Skeletal muscle tissue (tissue), 3 donors: ENCODE measurements at regions not wholly inside any gene's neighbourhood (a gene's known extent, or its start where the extent isn't known, plus 50 kb on each side); places are given as distances from the start of the nearest gene placed in this dataset.

ENCODE experiments used
- H3K27ac ChIP-seq: one replicate; pipeline ENCODE4 v1.7.0; 2013; ENCODE audit warnings: mild to moderate bottlenecking, low read depth, low read length, inconsistent platforms
- H3K27me3 ChIP-seq, 3 donors: one replicate each; pipeline ENCODE4 v1.7.0; 2013; ENCODE audit warnings: low read length in 3 of 3; ENCODE audit not compliant: control insufficient read depth in 3 of 3, insufficient read depth in 3 of 3
- H3K36me3 ChIP-seq, 3 donors: one replicate each; pipeline ENCODE4 v1.7.0; 2013; ENCODE audit warnings: low read length in 3 of 3; ENCODE audit not compliant: control insufficient read depth in 3 of 3, insufficient read depth in 3 of 3
- H3K4me1 ChIP-seq, 3 donors: one replicate each; pipeline ENCODE4 v1.7.0; 2013; ENCODE audit warnings: low read length in 3 of 3, mild to moderate bottlenecking in 3 of 3; ENCODE audit not compliant: control insufficient read depth in 3 of 3, insufficient read depth in 3 of 3
- H3K4me3 ChIP-seq, 3 donors: one replicate each; pipeline ENCODE4 v1.7.0; 2013; ENCODE audit warnings: low read length in 3 of 3
- H3K9ac ChIP-seq, 3 donors: one replicate each; pipeline ENCODE4 v1.7.0; 2013; ENCODE audit warnings: low read length in 3 of 3, mild to moderate bottlenecking in 3 of 3, moderate library complexity in 2 of 3, low read depth in 1 of 3
- H3K9me3 ChIP-seq, 3 donors: one replicate each; pipeline ENCODE4 v1.7.0; 2013; ENCODE audit warnings: low read length in 3 of 3; ENCODE audit not compliant: control insufficient read depth in 3 of 3
- donor health status: Osteomylitis.

DNA sequence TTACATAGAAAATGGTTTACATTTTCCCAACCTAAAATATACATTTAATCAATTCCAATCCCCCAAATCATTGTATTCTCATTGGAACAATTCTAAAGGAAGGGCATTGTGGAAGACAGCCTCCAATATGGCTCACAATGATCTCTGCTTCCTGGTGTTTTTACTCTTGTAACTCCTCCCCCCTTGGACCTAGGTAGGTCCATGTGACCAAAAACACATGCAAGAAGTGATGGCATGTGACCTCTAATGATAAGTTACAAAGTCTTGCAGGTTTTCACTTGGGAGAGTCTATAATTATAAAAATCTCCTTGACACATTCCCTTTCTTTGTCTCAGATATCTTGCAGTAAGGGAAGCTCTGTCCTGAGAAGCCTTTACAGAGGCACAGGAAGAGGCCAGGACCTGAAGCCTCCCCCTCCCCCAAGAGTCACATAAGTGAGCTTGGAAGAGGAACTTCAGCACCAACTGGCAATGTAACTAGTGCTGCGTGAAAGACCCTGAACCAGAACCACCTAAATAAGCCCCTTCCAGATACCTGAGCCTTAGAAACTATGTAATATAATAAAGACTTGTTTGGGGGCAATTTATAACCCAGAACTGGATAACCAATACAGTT lies 816.2 kb upstream of the ATXN8OS start:
- Histone ChIP-seq H3K9me3 (no peaks in the 10 kb centered on the region), H3K27me3 (no peaks in the 10 kb centered on the region), H3K27ac (no peak overlapping the region), H3K36me3 (no peaks in the 10 kb centered on the region), H3K4me3 (no peak overlapping the region), H3K9ac (no peak overlapping the region), H3K4me1 (no peaks in the 10 kb centered on the region)

DNA sequence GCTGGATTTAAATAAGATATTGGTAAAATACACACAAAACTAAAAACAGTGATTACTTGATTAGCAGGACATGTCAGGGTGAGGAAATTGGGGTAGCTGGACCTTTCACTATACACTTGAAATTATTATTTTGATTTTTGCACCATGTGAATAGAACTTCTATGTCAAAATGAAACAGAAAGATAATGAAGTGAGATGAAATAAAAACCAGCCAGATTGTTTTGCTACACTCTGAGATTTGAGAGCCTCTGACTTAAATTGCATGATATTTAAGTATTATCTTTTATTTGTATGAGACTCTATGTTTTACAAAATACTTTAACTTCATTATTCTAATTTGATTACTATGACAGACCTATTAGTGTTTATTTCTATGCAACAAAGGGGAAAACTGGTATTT lies 819.6 kb upstream of the ATXN8OS start:
- H3K9ac ChIP-seq, result no peak overlapping the region
- H3K36me3 ChIP-seq, result no peaks in the 10 kb centered on the region
- no peak overlapping the region for H3K4me3 ChIP-seq
- H3K9me3 ChIP-seq, result no peaks in the 10 kb centered on the region
- H3K27me3 ChIP-seq, result no peaks in the 10 kb centered on the region
- no peaks in the 10 kb centered on the region for H3K4me1 ChIP-seq
- no peak overlapping the region for H3K27ac ChIP-seq

DNA sequence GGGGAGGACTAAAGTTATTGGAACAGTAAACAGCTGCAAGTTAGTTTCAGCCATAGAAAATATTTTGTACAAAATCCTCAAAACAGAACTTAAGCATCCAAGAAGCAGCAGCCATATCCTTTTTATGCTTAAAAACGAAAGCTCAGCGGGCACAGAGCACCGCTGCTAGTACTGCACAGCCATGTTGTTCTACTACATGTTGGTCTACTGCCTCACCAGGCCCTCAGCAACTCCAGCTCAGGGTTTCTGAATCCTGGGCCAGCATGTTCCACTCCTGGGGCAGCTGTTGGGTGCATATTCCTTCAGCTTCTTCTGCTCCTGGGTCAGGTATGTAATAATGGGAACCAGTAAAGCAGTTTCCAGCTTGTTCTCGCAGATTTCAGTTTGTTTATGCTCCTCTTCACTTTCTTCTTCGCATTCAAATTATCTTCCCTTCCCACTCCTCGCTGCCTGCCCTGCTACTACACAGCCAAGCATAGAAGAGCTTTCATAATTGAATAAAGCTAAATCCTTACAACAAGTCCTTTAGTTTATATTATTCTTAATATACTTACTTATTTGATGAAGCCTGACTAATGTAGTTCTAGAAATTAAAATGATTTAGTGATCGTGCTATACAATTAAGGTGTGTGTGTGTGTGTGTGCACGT lies 820.5 kb upstream of the ATXN8OS start:
- no peaks in the 10 kb centered on the region for H3K36me3 ChIP-seq
- H3K27me3 ChIP-seq, result no peaks in the 10 kb centered on the region

DNA sequence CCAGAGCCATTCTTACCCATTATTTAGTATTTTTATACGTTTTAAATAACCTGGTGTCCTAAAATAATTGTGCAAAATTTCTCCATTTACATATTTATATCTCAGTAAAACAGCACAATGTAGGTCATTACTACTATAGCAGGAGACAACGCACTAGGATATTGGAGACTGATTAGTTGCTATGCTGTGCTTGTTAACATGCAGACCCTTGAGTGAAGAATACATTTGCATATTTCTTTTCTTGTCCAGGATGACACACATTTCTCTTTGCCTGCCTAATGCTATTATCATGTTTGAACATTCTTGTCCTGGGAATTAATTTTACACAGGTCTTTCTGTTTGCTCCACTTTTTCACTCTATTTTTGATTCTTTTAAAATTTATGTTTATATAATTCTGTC lies 823.8 kb upstream of the ATXN8OS start:
- Histone ChIP-seq H3K4me3 (no peak overlapping the region), H3K9ac (no peak overlapping the region), H3K4me1 (no peaks in the 10 kb centered on the region), H3K36me3 (no peaks in the 10 kb centered on the region), H3K27me3 (no peaks in the 10 kb centered on the region), H3K9me3 (no peaks in the 10 kb centered on the region), H3K27ac (no peak overlapping the region)

More for the DNA sequence above, 820.5 kb upstream of the ATXN8OS start:
- Histone ChIP-seq H3K27ac (no peak overlapping the region), H3K4me3 (no peak overlapping the region), H3K4me1 (no peaks in the 10 kb centered on the region), H3K9me3 (no peaks in the 10 kb centered on the region), H3K9ac (no peak overlapping the region)

DNA sequence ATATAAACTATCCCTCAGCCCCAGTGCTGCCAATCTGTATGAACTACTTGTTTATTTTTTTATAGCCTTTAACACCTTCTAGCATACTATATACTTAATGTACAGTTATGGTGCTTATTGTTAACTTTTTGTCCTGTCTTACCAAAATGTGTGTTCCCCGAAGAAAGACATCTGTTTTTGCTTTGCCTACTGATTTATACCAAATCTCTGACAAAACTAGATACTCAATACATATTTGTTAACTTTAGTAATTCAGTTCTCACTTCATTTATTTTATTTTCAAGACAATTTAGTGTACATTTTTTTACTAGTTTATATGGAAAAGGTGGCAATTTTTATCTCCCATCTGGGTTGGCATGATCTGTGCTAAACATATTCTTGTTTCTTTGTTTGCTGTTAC lies 824.3 kb upstream of the ATXN8OS start:
- Histone ChIP-seq H3K36me3 (no peaks in the 10 kb centered on the region), H3K27me3 (no peaks in the 10 kb centered on the region), H3K9ac (no peak overlapping the region), H3K27ac (no peak overlapping the region), H3K4me3 (no peak overlapping the region), H3K9me3 (no peaks in the 10 kb centered on the region), H3K4me1 (no peaks in the 10 kb centered on the region)

DNA sequence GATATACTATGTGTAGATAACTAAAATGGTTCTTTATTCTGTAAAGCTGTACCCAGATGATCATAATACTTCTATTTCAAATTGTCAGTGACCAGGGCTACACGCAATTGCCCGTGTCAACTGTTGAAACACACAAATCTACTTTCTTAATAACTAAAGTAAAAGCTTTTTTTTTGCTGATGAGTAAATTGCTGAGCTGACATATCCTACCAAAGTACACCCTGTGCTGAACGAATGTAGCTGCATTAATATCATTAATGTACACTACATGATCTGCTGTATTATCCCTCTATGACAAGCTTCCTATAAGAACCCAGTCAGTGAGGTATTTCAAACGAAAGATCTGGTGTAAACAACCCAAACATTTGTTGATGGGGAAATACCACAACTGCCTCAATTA lies 827.2 kb upstream of the ATXN8OS start:
- Histone ChIP-seq H3K27ac (no peak overlapping the region), H3K4me3 (no peak overlapping the region), H3K27me3 (no peaks in the 10 kb centered on the region)

DNA sequence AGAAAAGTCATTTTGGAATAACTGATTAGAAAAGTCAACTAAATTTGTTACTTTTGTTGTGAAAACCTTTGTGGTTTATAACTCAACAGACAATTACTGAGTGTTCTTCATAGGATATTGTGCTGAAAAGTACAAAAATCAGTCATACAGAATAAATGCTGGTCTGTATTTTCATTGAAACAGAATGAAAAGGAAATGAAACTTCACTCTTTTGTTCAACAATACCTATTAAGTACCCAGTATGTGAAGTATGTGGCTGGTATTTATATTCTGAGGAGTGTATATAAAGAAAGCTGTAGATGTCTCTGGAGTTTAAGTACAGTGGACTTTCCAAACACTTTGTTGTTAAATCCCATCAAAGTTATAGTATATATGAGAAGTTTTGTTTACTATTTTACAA lies 828.4 kb upstream of the ATXN8OS start:
- Histone ChIP-seq H3K9me3 (no peaks in the 10 kb centered on the region), H3K9ac (no peak overlapping the region), H3K27ac (no peak overlapping the region), H3K4me1 (no peaks in the 10 kb centered on the region), H3K27me3 (no peaks in the 10 kb centered on the region), H3K4me3 (no peak overlapping the region), H3K36me3 (no peaks in the 10 kb centered on the region)

More for the DNA sequence above, 827.2 kb upstream of the ATXN8OS start:
- H3K9ac ChIP-seq, result no peak overlapping the region
- H3K9me3 ChIP-seq, result no peaks in the 10 kb centered on the region
- H3K4me1 ChIP-seq, result no peaks in the 10 kb centered on the region
- no peaks in the 10 kb centered on the region for H3K36me3 ChIP-seq

DNA sequence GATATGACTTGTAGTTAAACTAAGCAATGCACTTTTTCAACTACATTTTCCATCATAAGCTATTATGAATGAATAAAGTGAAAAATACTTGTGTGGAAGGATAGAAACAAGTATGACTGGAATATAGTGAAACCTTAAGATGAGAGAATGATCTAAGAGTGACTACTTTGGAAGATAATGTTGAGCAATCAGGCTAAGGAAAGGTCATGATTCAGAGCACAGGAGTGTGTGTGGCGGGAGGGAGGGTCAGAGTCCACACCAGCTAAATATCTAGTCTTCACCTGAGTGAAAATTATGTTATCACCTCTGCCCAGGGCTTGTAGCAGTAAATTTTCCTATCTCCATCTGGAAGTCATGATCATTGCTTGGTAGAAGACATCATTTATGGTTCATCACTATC lies 833.4 kb upstream of the ATXN8OS start:
- Histone ChIP-seq H3K36me3 (no peaks in the 10 kb centered on the region), H3K9ac (no peak overlapping the region), H3K27me3 (no peaks in the 10 kb centered on the region), H3K27ac (no peak overlapping the region), H3K9me3 (no peaks in the 10 kb centered on the region), H3K4me3 (no peak overlapping the region), H3K4me1 (no peaks in the 10 kb centered on the region)

DNA sequence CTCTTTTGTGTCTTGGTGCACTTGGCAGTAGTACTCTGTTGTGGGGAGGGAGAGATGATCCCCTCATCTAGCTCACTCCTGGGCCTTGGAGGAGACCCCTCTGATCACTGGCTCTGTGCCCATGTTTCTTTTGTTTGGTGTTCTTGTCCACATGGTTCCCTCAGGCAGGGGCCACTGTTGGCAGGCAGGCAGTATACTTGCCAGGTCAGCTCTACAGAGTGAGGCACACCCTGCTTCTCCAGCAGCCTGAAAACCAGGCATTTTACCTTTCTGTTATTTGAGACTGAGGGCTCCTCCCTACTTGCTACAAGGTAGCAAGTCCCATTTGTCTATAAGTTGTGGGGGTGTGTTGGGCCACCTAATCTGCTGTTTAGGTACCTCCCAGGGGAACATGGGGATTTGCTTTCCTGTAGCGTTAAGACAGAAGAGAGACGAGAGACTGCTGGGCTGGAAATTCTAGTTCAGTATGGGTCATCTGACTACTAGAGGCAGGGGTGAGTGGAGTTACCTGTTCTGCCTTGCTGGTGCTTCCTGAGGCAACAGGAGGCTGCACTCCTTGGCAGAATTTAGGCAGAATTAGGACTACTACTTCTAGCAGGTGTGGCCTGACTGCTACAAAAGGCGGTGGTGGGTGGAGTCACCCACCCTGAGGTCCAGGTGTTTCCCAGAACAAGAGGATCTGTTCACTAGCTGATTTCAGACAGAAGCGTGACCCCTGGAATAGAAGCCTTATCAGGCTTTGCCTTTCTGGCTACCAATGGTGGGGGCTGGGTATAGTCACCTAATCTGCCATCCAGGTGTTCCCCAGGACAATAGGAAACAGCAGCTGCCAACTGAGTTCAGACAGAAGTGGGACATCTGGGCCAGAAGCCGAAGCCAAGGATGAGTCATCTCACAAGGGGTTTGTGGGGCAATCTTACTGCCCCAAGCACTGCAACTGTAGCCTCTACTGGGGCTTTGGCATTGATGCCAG lies 843.0 kb upstream of the ATXN8OS start:
- H3K27ac ChIP-seq, result no peak overlapping the region
- no peak overlapping the region for H3K9ac ChIP-seq
- no peak overlapping the region for H3K4me3 ChIP-seq
- H3K27me3 ChIP-seq, result no peaks in the 10 kb centered on the region
- no peaks in the 10 kb centered on the region for H3K36me3 ChIP-seq
- peaks cover 0 to 2% (median 0%) of the 10 kb centered on the region in 3 donors for H3K9me3 ChIP-seq
- no peaks in the 10 kb centered on the region for H3K4me1 ChIP-seq

DNA sequence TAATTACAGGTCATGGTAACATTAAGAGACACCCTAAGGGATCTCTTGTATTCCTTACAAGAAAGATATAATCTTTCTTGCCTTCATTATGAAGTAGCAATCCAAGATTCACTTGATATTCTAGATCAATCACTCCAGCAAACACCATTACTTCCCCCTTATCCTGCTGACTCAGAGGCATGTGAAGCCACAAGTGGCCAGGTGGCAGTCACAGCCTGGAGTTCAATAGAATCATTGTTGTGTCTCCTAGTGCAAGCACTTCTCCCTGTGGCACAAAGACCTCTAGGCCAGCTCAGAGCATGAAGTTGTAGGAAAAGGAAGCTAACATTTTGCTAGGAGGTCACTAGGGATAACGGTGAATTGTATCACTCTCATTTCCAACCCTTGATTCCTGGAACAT lies 864.3 kb upstream of the ATXN8OS start:
- Histone ChIP-seq H3K27ac (no peak overlapping the region), H3K9me3 (no peaks in the 10 kb centered on the region), H3K36me3 (no peaks in the 10 kb centered on the region), H3K4me3 (no peak overlapping the region), H3K27me3 (no peaks in the 10 kb centered on the region), H3K4me1 (no peaks in the 10 kb centered on the region), H3K9ac (no peak overlapping the region)
